MM.1S (cell line): ENCODE measurements at regions not wholly inside any gene's neighbourhood (a gene's known extent, or its start where the extent isn't known, plus 50 kb on each side); places are given as distances from the start of the nearest gene placed in this dataset.

Source experiments
- EZH2 ChIP-seq: fragments of 300-600 bp; sonication (generic); optimal IDR thresholded peaks from 2 replicates; pipeline ENCODE3; 2017; ENCODE audit warnings: low read depth, mild to moderate bottlenecking, antibody characterized with exemption, low read length, mixed read lengths
- EZH2phosphoT487 ChIP-seq: fragments of 300-600 bp; sonication (generic); IDR thresholded peaks from 2 replicates; pipeline ENCODE4 v1.6.1; 2018; ENCODE audit warnings: antibody characterized with exemption, low read length
- TF ChIP-seq, protein P1 (sequence below): fragments of 300-600 bp; sonication (generic); IDR thresholded peaks from 2 replicates; pipeline ENCODE4 v1.5.1; 2016; ENCODE audit warnings: antibody characterized with exemption, low read length, mixed read lengths

DNA sequence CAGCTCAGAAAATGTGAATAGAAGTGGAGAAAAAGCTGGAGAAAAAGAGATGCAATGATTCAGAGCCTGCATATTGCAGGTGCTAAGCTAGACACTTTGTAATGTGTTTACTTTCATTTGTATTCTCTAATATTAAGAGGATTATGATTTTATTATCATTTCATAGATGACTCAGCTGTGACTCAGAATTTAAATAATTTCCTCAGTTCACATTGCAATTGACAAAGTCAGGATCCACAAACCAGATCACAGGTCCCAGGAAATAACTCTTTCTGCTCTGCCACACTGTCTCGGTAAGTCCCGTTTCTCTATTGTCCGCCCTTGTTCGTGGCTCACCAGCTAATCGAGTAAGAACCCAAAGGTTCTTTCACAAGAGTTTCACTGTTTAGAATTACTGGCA is 235.4 kb upstream of the MON1B start:
- TF ChIP-seq, protein P1, sequence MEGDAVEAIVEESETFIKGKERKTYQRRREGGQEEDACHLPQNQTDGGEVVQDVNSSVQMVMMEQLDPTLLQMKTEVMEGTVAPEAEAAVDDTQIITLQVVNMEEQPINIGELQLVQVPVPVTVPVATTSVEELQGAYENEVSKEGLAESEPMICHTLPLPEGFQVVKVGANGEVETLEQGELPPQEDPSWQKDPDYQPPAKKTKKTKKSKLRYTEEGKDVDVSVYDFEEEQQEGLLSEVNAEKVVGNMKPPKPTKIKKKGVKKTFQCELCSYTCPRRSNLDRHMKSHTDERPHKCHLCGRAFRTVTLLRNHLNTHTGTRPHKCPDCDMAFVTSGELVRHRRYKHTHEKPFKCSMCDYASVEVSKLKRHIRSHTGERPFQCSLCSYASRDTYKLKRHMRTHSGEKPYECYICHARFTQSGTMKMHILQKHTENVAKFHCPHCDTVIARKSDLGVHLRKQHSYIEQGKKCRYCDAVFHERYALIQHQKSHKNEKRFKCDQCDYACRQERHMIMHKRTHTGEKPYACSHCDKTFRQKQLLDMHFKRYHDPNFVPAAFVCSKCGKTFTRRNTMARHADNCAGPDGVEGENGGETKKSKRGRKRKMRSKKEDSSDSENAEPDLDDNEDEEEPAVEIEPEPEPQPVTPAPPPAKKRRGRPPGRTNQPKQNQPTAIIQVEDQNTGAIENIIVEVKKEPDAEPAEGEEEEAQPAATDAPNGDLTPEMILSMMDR: no peak
- no peak for TF ChIP-seq EZH2
- no peak for TF ChIP-seq EZH2phosphoT487
